ENCODE measurements at regions not wholly inside any gene's neighbourhood (a gene's known extent, or its start where the extent isn't known, plus 50 kb on each side); places are given as distances from the start of the nearest gene placed in this dataset.

- peak overlapping the region; percentile 44 to 57 for H3K4me3 ChIP-seq
These were observed 310.0 kb downstream of the SEC14L1 start for GRCh38 chr17:77450742-77451244.

GRCh38 chr17:77451245-77451893 lies 310.6 kb downstream of the SEC14L1 start:
- H3K9me3 ChIP-seq, result no peaks in the 10 kb centered on the region
- TF ChIP-seq, protein P1, sequence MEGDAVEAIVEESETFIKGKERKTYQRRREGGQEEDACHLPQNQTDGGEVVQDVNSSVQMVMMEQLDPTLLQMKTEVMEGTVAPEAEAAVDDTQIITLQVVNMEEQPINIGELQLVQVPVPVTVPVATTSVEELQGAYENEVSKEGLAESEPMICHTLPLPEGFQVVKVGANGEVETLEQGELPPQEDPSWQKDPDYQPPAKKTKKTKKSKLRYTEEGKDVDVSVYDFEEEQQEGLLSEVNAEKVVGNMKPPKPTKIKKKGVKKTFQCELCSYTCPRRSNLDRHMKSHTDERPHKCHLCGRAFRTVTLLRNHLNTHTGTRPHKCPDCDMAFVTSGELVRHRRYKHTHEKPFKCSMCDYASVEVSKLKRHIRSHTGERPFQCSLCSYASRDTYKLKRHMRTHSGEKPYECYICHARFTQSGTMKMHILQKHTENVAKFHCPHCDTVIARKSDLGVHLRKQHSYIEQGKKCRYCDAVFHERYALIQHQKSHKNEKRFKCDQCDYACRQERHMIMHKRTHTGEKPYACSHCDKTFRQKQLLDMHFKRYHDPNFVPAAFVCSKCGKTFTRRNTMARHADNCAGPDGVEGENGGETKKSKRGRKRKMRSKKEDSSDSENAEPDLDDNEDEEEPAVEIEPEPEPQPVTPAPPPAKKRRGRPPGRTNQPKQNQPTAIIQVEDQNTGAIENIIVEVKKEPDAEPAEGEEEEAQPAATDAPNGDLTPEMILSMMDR (IDR thresholded peaks at IDR 0.05), result no peak
- no peaks in the 10 kb centered on the region for H3K27me3 ChIP-seq
- H3K4me1 ChIP-seq, result peaks cover 0 to 77% of the 10 kb centered on the region in 2 donors
- H3K4me3 ChIP-seq, result peak overlapping the region; percentile 44 to 57
- DNase-seq (ENCODE audit: low spot score), result no peak
- peak overlapping the region; percentile 80 to 81 for H3K27ac ChIP-seq
- no peaks in the 10 kb centered on the region for H3K36me3 ChIP-seq

More at GRCh38 chr17:77450742-77451244, 310.0 kb downstream of the SEC14L1 start:
- TF ChIP-seq, protein P1 (IDR thresholded peaks at IDR 0.05), result no peak
- Histone ChIP-seq H3K27ac (peak overlapping the region; percentile 80 to 81), H3K27me3 (no peaks in the 10 kb centered on the region), H3K4me1 (peaks cover 0 to 82% of the 10 kb centered on the region in 2 donors), H3K9me3 (no peaks in the 10 kb centered on the region), H3K36me3 (no peaks in the 10 kb centered on the region)
- DNase-seq (ENCODE audit: low spot score), result no peak

DNA sequence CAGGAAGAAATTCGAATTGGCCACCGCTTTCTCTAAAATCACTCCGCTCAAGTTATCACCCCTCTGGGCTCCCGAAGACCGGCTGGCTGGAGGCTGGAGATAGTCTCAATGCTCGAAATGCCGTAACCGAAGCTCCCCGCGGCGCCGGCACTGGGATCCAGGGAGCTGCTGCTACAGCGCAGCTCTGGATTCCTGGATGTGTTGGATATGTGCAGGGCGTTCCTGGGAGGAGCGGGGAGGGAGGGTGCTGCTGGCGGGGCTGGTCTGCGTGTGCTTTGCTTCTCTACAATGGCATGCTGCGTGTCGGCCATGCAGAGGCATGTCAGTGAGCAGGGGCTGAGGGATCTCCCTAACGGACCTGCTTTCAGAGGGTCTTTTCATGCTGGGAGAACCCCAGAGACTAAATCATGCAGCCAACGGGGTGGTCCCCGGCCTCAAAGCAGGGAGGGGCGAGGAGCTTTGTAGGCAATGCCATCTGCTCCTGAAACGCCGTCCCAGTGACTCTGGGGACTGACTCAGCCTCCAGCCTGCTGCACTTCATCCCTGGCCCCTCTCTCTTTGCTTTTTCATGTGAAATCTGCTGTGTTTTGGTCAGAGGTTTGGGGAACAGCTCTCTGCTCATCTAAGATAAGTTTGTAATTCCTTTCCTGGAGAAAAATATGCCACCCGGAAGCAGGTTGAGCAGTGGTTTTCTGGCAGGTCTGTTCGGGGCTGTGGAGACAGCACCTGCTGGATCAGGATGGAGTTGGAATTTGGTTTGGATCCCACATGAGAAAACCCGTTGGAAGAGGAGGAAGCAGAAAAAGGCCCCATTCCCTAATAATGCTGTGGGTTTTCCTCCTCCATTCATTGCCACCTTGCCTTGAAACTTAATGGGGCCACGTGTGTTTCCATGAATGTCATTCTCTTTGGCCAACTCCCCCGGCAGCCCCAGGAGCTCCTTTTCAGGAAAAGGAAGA lies 311.4 kb downstream of the SEC14L1 start:
- TF ChIP-seq, protein P1 (IDR thresholded peaks at IDR 0.05), result no peak
- H3K4me1 ChIP-seq, result peaks cover 0 to 77% of the 10 kb centered on the region in 2 donors
- DNase-seq (ENCODE audit: low spot score), result peak; percentile 86
- no peaks in the 10 kb centered on the region for H3K9me3 ChIP-seq
- H3K27me3 ChIP-seq, result no peaks in the 10 kb centered on the region
- H3K36me3 ChIP-seq, result no peaks in the 10 kb centered on the region
- peak overlapping the region; percentile 80 to 81 for H3K27ac ChIP-seq
- H3K4me3 ChIP-seq, result peak overlapping the region; percentile 44 to 57

DNA sequence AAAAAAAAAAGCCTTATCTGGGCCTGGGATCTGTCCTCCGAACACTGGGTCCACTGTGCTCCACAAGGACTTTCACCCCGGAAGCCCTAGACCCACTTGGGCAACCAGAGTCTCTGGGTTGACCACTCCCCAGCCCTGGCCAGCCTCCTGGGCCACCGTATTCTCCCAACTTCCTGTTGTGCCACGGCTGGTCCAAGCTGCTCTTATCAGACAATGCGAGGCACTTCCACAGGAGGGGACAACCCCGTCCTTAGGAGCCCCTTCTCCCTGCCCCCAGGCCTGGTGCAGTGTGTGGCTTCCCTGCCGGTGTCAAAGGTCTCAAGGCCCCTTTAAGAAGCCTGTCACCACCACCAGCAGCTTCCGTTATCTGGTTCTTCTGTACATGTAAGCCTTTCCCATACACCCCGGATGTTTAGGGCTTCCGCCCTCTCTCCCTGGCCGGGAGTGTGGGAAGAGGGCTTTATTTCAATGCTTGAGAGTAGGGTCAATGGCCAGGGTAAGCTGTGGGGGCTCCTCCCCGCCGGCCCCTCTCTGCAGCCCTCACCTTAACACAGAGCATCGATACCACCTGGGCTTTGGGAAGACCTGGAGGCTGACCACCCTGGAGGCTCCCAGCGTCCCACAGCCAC lies 313.0 kb downstream of the SEC14L1 start:
- no peaks in the 10 kb centered on the region for H3K27me3 ChIP-seq
- no peaks in the 10 kb centered on the region for H3K36me3 ChIP-seq
- peaks cover 0 to 88% of the 10 kb centered on the region in 2 donors for H3K4me1 ChIP-seq
- no peak for DNase-seq (ENCODE audit: low spot score)
- TF ChIP-seq, protein P1 (IDR thresholded peaks at IDR 0.05), result no peak
- peak overlapping the region in 1 of 2 donors; percentile 16 for H3K4me3 ChIP-seq
- peak overlapping the region; percentile 6 to 32 for H3K27ac ChIP-seq
- H3K9me3 ChIP-seq, result no peaks in the 10 kb centered on the region

- Histone ChIP-seq H3K27me3 (no peaks in the 10 kb centered on the region), H3K9me3 (no peaks in the 10 kb centered on the region), H3K36me3 (no peaks in the 10 kb centered on the region), H3K4me3 (peak overlapping the region in 1 of 2 donors; percentile 16), H3K27ac (peak overlapping the region; percentile 6 to 32), H3K4me1 (peaks cover 0 to 83% of the 10 kb centered on the region in 2 donors)
- no peak for DNase-seq (ENCODE audit: low spot score)
- TF ChIP-seq, protein P1 (IDR thresholded peaks at IDR 0.05), result no peak
These were observed 313.7 kb downstream of the SEC14L1 start for GRCh38 chr17:77454242-77455095.

Data from right atrium auricular region (tissue), 2 donors.